H9 (cell line): ENCODE measurements at regions not wholly inside any gene's neighbourhood (a gene's known extent, or its start where the extent isn't known, plus 50 kb on each side); places are given as distances from the start of the nearest gene placed in this dataset.

Experiments
- DNase-seq: peaks from one replicate; pipeline ENCODE4 v3.0.0-alpha.2; 2017
- H2AFZ ChIP-seq: one replicate; pipeline ENCODE4 v1.6.1; 2013; ENCODE audit warnings: mild to moderate bottlenecking, low read length, control low read depth, moderate library complexity
- H2AK5ac ChIP-seq: 2 replicates; pipeline ENCODE4 v1.6.1; 2013; ENCODE audit warnings: low read length, control low read depth, mixed read lengths; ENCODE audit not compliant: insufficient read length
- H2BK120ac ChIP-seq: one replicate; pipeline ENCODE4 v1.6.1; 2013; ENCODE audit warnings: low read depth, mild to moderate bottlenecking, low read length, control low read depth, inconsistent platforms; ENCODE audit not compliant: poor library complexity, severe bottlenecking
- H2BK12ac ChIP-seq: 2 replicates; pipeline ENCODE4 v1.6.1; 2013; ENCODE audit warnings: low read length, control low read depth, mixed read lengths, low read depth; ENCODE audit not compliant: insufficient read length
- H2BK15ac ChIP-seq: 2 replicates; pipeline ENCODE4 v1.6.1; 2013; ENCODE audit warnings: low read depth, low read length, control low read depth
- H2BK20ac ChIP-seq: one replicate; pipeline ENCODE4 v1.6.1; 2013; ENCODE audit warnings: low read depth, mild to moderate bottlenecking, low read length, control low read depth, inconsistent platforms; ENCODE audit not compliant: poor library complexity, severe bottlenecking
- H2BK5ac ChIP-seq: 2 replicates; pipeline ENCODE4 v1.6.1; 2013; ENCODE audit warnings: low read length, control low read depth, mixed read lengths; ENCODE audit not compliant: insufficient read length
- H3K14ac ChIP-seq: 2 replicates; pipeline ENCODE4 v1.6.1; 2013; ENCODE audit warnings: low read length, control low read depth; ENCODE audit not compliant: insufficient read depth
- H3K18ac ChIP-seq: 2 replicates; pipeline ENCODE4 v1.6.1; 2013; ENCODE audit warnings: low read depth, mild to moderate bottlenecking, mixed read lengths, low read length, control low read depth; ENCODE audit not compliant: insufficient read length
- H3K23ac ChIP-seq: 2 replicates; pipeline ENCODE4 v1.6.1; 2013; ENCODE audit warnings: low read length, control low read depth, mixed read lengths, low read depth; ENCODE audit not compliant: insufficient read length
- H3K23me2 ChIP-seq: 2 replicates; pipeline ENCODE4 v1.6.1; 2013; ENCODE audit warnings: low read depth, mild to moderate bottlenecking, mixed read lengths, low read length, control low read depth; ENCODE audit not compliant: insufficient read length, poor library complexity, severe bottlenecking
- H3K27ac ChIP-seq: 2 replicates; pipeline ENCODE4 v1.5.1; 2013; ENCODE audit warnings: low read length, control low read depth, mixed read lengths, low read depth; ENCODE audit not compliant: insufficient read length
- H3K27me3 ChIP-seq: 2 replicates; pipeline ENCODE4 v1.6.1; 2013; ENCODE audit warnings: low read length, control low read depth, inconsistent platforms; ENCODE audit not compliant: insufficient read depth
- H3K4ac ChIP-seq: 2 replicates; pipeline ENCODE4 v1.6.1; 2013; ENCODE audit warnings: low read depth, mild to moderate bottlenecking, control low read depth, inconsistent platforms, low read length, moderate library complexity
- H3K4me1 ChIP-seq: 2 replicates; pipeline ENCODE4 v1.6.1; 2013; ENCODE audit warnings: low read length, control low read depth, inconsistent platforms; ENCODE audit not compliant: insufficient read depth
- H3K4me2 ChIP-seq: 2 replicates; pipeline ENCODE4 v1.6.1; 2013; ENCODE audit warnings: low read length, control low read depth, mixed read lengths; ENCODE audit not compliant: insufficient read length, insufficient read depth
- H3K56ac ChIP-seq: 2 replicates; pipeline ENCODE4 v1.6.1; 2013; ENCODE audit warnings: low read depth, mild to moderate bottlenecking, mixed read lengths, low read length, control low read depth; ENCODE audit not compliant: insufficient read length
- H3K79me1 ChIP-seq: 2 replicates; pipeline ENCODE4 v1.6.1; 2013; ENCODE audit warnings: low read depth, mild to moderate bottlenecking, moderate library complexity, low read length, control low read depth, inconsistent platforms; ENCODE audit not compliant: insufficient read depth, poor library complexity, severe bottlenecking
- H3K79me2 ChIP-seq: 2 replicates; pipeline ENCODE4 v1.6.1; 2013; ENCODE audit warnings: low read length, control low read depth, inconsistent platforms; ENCODE audit not compliant: insufficient read depth
- H3K9ac ChIP-seq: 2 replicates; pipeline ENCODE4 v1.6.1; 2013; ENCODE audit warnings: low read length, control low read depth, mixed read lengths; ENCODE audit not compliant: insufficient read length; ENCODE audit errors: extremely low read depth
- H3K9me3 ChIP-seq: one replicate; pipeline ENCODE4 v1.6.1; 2013; ENCODE audit warnings: low read depth, low read length, inconsistent platforms; ENCODE audit not compliant: control insufficient read depth
- H3T11ph ChIP-seq: one replicate; pipeline ENCODE4 v1.6.1; 2013; ENCODE audit warnings: mild to moderate bottlenecking, low read length, control low read depth, inconsistent platforms
- H4K20me1 ChIP-seq: one replicate; pipeline ENCODE4 v1.6.1; 2013; ENCODE audit not compliant: control insufficient read depth, insufficient read length, insufficient read depth
- H4K5ac ChIP-seq: 2 replicates; pipeline ENCODE4 v1.6.1; 2013; ENCODE audit warnings: low read depth, mild to moderate bottlenecking, mixed read lengths, low read length, control low read depth; ENCODE audit not compliant: insufficient read length
- H4K8ac ChIP-seq: replicated peaks from 2 replicates; pipeline ENCODE4 v1.6.1; 2013; ENCODE audit warnings: low read length, control low read depth, mixed read lengths, low read depth; ENCODE audit not compliant: insufficient read length
- H4K91ac ChIP-seq: 2 replicates; pipeline ENCODE4 v1.6.1; 2013; ENCODE audit warnings: low read depth, mild to moderate bottlenecking, moderate library complexity, mixed read lengths, low read length, control low read depth; ENCODE audit not compliant: insufficient read length
- H3K27ac Mint-ChIP-seq, 3 experiments: 2 replicates in 2 of 3; 3 replicates in 1 of 3; pipeline ENCODE4 v1.8.0; 2020 to 2021; ENCODE audit warnings: mixed read lengths in 3 of 3, mild to moderate bottlenecking in 1 of 3, moderate library complexity in 1 of 3
- H3K27me3 Mint-ChIP-seq: 2 replicates; pipeline ENCODE4 v1.8.0; 2021; ENCODE audit warnings: low read depth, mild to moderate bottlenecking, moderate library complexity, mixed read lengths
- H3K36me3 Mint-ChIP-seq, 3 experiments: 2 replicates in 2 of 3; 3 replicates in 1 of 3; pipeline ENCODE4 v1.8.0; 2020 to 2021; ENCODE audit warnings: low read depth in 3 of 3, mixed read lengths in 3 of 3; ENCODE audit not compliant: insufficient read depth in 1 of 3
- H3K4me1 Mint-ChIP-seq, 2 experiments: 2 replicates each; pipeline ENCODE4 v1.8.0; 2020; ENCODE audit warnings: mixed read lengths in 2 of 2
- H3K4me3 Mint-ChIP-seq, 2 experiments: 2 replicates in 1 of 2; 3 replicates in 1 of 2; pipeline ENCODE4 v1.8.0; 2020 to 2021; ENCODE audit warnings: mild to moderate bottlenecking in 2 of 2, mixed read lengths in 2 of 2, moderate library complexity in 1 of 2
- H3K9me3 Mint-ChIP-seq, 2 experiments: 2 replicates in 1 of 2; 3 replicates in 1 of 2; pipeline ENCODE4 v1.8.0; 2020; ENCODE audit warnings: mild to moderate bottlenecking in 2 of 2, mixed read lengths in 2 of 2, moderate library complexity in 1 of 2
- CTCF ChIP-seq: fragments of 200-600 bp; sonication (generic); conservative IDR thresholded peaks from 3 replicates; pipeline ENCODE4 v1.8.0; 2021; ENCODE audit warnings: antibody characterized with exemption, mild to moderate bottlenecking
- WGBS: extraction: QIAGEN DNeasy Blood & Tissue Kit; methylation state at CpG from one replicate; pipeline ENCODE4 v1.1.7; 2013; ENCODE audit warnings: missing lambda C conversion rate, low lambda C conversion rate, mixed read lengths; ENCODE audit not compliant: insufficient read length; ENCODE audit errors: extremely low coverage; 5-methylcytosine and 5-hydroxymethylcytosine counted together

- no peak overlapping the region for H4K5ac ChIP-seq
- H2AFZ ChIP-seq: no peak overlapping the region
- H4K91ac ChIP-seq: no peak overlapping the region
- no peak overlapping the region for H3K56ac ChIP-seq
- H3K23ac ChIP-seq: no peak overlapping the region
- H2AK5ac ChIP-seq: no peak overlapping the region
- no peak overlapping the region for H3K9ac ChIP-seq
- Mint-ChIP-seq H3K36me3 (no peaks in the 10 kb centered on the region), H3K4me1 (peaks cover 13 to 15% of the 10 kb centered on the region in 2 experiments), H3K27me3 (no peaks in the 10 kb centered on the region; the same call in 1 of the 2 replicates), H3K4me3 (no peak overlapping the region), H3K27ac (no peak overlapping the region; a peak in 1 of 7 replicates), H3K9me3 (no peaks in the 10 kb centered on the region)
- H3K27ac ChIP-seq: no peak overlapping the region
- no peak overlapping the region for H3T11ph ChIP-seq
- no peak overlapping the region for H2BK120ac ChIP-seq
- no peaks in the 10 kb centered on the region for H3K79me1 ChIP-seq
- no peaks in the 10 kb centered on the region for H4K20me1 ChIP-seq
- no peak overlapping the region for H2BK15ac ChIP-seq
- no peaks in the 10 kb centered on the region for H3K9me3 ChIP-seq
- no peak for TF ChIP-seq CTCF
- no peak overlapping the region for H3K18ac ChIP-seq
- H3K79me2 ChIP-seq: no peaks in the 10 kb centered on the region
- H3K4me1 ChIP-seq: no peaks in the 10 kb centered on the region
- H2BK12ac ChIP-seq: no peak overlapping the region
- H3K4ac ChIP-seq: no peak overlapping the region
- no peak overlapping the region for H3K4me2 ChIP-seq
- H2BK20ac ChIP-seq: no peak overlapping the region
- H3K23me2 ChIP-seq: no peaks in the 10 kb centered on the region
- H4K8ac ChIP-seq: no peak overlapping the region
- H3K27me3 ChIP-seq: no peaks in the 10 kb centered on the region
- WGBS: no CpG with 5 or more reads among the region's 2 CpGs
- no peak overlapping the region for H2BK5ac ChIP-seq
- no peak for DNase-seq
- H3K14ac ChIP-seq: no peak overlapping the region
Measured at GRCh38 chr12:45626965-45627364, 102.5 kb upstream of the ARID2 start.
